HG02763 (cell line): ENCODE measurements at regions not wholly inside any gene's neighbourhood (a gene's known extent, or its start where the extent isn't known, plus 50 kb on each side); places are given as distances from the start of the nearest gene placed in this dataset.
"Not testable (repeated sequence)": the region's sequence is repeated elsewhere in the genome, so short reads cannot be mapped to it uniquely, and the experiment has no call there.

Experiments
- ATAC-seq: cut with Tn5 transposase; IDR thresholded peaks from one replicate; pipeline ENCODE4 v1.9.1; 2021; ENCODE audit warnings: mild to moderate bottlenecking, moderate library complexity; ENCODE audit not compliant: unreplicated experiment

DNA sequence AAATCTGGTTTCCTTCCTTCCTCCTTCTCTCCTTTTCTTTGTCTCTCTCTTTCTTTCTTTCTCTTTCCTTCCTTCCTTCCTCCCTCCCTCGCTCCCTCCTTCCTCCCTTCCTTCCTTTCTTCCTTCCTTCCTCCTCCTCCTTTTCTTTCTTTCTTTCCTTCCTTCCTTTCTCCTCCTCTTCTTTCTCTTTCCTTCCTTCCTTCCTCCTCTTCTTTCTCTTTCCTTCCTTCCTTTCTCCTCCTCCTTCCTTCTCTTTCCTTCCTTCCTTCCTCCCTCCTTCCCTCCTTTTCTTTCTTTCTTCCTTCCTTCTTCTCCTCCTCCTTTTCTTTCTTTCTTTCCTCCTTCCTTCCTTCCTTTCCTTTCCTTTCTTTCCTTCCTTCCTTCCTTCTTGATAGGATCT, 61.2 kb downstream of the VIP start:
- ATAC-seq, result no peak

- no peak for ATAC-seq
These were observed 64.8 kb downstream of the VIP start for GRCh38 chr6:152815230-152815872.

DNA sequence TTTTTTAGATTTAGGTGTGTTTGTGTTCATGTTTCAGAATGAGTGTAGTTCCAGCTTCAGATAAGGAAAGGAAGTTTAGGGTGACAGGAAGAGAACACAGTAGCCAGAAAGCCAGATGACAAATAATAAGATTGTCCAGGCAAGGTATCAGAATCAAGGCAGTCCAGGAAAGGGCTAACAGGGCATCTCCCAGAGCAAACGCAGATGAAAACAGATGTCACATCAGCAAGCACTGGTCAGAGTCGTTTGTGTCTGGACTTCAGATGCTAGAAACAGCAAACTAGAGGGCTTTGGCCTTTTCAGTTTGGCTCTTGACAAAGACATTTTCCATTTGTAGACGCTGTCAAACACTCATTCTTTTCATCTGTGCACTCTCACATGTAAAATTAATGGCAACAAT, 65.5 kb downstream of the VIP start:
- no peak for ATAC-seq

- ATAC-seq, result no peak
These were observed 70.9 kb downstream of the VIP start for GRCh38 chr6:152821525-152821924.

DNA sequence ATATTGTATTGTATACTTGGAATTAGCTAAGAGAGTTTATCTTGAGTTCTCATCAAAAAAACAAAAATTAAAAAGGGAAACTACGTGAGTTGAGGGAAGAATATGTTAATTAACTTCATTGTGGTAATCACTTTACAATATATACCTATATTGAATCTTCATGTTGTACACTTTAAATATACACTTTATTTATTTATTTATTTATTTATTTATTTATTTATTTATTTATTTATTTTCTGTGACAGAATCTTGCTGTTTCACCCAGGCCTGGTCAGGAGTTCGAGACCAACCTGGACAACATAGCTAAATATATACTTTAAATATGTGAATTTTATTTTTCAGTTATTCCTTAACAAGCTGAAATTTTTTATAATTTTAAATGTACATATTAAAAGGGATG, 74.1 kb downstream of the VIP start:
- ATAC-seq, result no peak

DNA sequence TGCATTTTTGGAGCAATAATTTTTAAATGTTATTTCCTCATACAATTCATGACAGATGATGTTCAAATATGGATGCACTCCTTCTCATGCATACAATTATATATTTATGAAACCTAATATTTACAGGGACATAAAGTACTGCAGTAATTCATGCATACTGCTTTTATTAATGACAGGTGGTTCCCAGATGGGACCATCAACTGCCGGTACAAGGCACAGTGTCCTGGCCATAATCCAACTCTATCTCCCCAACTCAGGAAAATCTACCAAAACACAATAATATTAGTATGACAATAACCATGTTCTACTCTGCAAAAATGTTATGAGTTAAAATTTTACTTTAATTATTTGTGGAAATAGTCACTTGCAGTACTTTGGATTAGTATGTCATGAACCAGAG, 77.8 kb downstream of the VIP start:
- no peak for ATAC-seq

- not testable (repeated sequence) for ATAC-seq
These were observed 83.8 kb downstream of the VIP start for GRCh38 chr6:152834366-152834765.

- no peak for ATAC-seq
These were observed 85.9 kb downstream of the VIP start for GRCh38 chr6:152836523-152836922.

DNA sequence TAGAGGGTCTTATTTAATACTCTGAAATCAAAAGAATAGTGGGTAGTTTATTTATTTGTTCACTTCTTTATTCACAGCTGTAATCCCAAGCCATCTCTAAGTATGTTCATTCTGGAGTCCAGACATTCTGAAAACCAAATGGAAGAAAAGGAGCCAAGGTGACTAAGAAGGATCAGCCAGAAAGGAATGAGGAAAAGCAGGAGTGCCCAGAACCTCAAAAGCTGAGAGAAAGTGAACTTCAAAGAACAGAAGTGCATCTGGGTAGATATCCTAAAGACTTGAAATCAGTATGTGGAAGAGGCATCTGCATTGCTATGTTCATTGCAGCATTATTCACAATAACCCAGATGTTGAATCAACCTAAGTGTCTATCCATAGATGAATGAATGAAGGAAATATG, 94.8 kb downstream of the VIP start:
- ATAC-seq, result no peak

GRCh38 chr6:152846825-152847224, 96.2 kb downstream of the VIP start:
- ATAC-seq, result no peak

GRCh38 chr6:152848919-152849318, 98.3 kb downstream of the VIP start:
- no peak for ATAC-seq

- ATAC-seq, result no peak
These were observed 103.6 kb downstream of the VIP start for GRCh38 chr6:152854086-152854795.

DNA sequence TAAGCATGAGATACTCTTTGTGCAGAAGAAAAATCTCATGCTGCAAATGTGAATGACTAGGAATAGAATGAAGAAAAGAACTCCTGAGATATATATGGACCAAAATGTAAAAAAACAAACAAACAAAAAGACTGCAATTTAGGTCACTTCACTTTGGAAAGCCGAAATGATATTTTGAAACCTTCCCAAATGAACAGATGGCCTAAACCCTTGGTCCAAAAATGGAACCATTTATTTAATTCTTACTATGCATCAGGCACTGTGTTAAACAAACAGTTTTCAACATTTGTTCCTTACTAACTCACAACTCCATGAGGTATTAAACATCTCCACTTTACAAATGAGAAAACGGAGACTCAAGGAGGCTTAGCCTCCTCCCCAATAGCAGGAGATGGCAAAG, 107.5 kb downstream of the VIP start:
- ATAC-seq, result no peak

DNA sequence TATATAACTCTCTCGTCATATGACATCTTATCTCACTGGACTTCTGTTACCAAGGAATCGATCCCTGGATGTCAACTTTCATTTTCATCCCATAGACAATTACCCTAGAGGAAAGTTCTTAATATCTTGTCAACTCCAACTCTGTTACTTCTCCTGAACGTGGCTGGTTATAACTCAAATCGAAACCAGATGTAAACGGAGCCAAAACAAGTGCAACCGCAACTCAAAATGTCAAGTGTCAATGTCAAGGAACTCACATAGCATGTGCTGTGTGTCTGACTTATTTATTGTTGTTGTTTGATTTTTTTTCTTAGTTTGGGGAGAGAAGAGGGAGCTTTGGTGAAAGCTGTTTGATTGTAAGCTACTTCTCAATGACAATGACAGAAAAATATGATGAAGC, 108.6 kb downstream of the VIP start:
- no peak for ATAC-seq

GRCh38 chr6:152863618-152864326, 113.2 kb downstream of the VIP start:
- peak; percentile 91 for ATAC-seq

DNA sequence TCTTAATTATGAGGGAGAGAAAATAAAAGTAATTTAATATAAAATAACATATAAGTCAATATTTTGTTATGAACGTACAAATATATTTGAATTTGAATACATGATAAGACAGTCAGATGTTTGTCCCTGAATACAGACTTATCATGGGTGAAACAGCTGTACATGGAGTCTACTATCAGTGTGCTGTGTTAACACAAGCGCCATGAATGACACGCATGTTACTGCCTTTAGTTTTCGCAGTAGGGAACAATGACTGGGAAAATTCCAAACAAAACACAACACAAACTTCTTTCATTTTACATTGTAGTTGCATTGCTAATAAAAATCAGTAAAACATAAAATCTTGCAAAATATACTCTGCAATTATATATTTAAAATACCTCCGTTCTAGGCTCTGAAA, 108.6 kb downstream of the FBXO5 start:
- no peak for ATAC-seq

DNA sequence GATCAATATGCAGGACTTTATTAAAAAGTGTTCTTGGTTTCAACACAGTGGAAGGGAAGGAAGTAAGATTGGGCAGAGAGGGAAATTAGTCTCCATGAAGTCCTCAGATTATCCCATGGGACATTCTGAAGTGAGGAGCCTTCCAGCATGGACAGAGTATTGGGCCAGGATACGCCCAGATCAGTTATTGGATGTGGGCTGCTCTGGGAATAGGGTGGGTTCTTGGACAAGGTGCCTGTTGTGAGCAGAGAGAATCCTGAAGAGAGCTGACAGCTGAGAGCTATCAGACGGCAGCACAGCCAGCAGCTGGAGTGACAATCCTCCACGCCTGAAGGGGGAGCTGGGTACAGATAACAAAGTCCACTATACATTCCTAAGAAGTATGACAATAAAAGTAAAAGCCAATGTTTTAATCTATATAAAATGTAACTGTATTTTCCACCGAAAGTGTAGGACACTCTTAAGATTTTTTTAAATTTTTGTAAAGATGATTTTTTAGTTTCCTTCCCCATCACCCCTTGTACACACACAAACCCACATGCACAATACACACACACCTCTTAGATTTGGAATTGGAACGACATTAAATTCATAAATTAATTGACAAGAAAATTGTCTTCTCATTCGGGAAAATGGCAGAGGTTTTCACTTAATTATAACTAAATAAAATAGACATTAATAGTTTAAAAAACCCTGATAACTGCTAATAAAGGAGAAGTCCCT, 107.8 kb downstream of the FBXO5 start:
- no peak for ATAC-seq

- no peak for ATAC-seq
These were observed 103.2 kb downstream of the FBXO5 start for GRCh38 chr6:152879681-152880080.

DNA sequence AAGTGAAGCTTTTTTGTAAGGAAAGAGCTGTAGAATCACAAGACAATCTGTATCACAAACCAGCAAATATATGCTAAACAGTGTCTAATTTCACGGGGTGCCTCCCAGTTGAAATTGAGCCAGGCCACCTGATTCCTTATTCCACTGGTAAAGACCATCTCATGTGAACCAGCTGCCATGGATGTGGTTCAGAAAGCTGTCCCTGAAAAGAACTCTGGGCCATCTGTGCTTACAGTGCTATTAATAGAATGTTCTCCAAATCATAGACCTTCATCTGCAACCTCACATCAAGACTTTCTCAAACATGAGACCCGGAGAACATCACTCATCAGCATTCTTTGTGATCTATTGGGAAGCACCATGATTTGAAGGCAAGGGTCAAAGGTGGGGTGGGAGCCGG, 89.7 kb downstream of the FBXO5 start:
- ATAC-seq, result no peak

DNA sequence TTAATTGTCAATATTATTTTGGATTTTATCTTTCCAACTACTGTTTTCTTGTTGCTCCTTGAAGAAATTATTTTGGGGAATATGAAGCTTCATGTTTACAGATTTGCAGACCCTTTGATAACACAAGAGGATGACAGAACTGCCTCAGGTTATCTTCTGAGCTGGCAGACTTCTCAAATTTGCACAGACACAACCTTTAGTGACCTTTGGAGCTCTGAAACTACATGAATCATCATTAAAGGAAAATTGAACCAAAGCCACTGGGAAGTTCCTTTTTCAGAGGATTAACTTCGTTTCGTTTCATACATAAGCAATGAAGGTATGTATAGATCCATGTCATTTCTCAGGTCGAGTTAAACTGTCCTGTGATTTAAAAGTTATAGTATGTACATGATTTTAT, 85.9 kb downstream of the FBXO5 start:
- ATAC-seq, result no peak

GRCh38 chr6:152897807-152898399, 84.9 kb downstream of the FBXO5 start:
- ATAC-seq, result peak; percentile 98
